Upper lobe of right lung (tissue), 1 donor: ENCODE measurements at regions not wholly inside any gene's neighbourhood (a gene's known extent, or its start where the extent isn't known, plus 50 kb on each side); places are given as distances from the start of the nearest gene placed in this dataset.

Experiments
- ATAC-seq: fragments of 200-7000 bp; cut with Tn5 transposase; one replicate; pipeline ENCODE4 v1.9.1; 2020; ENCODE audit warnings: mild to moderate bottlenecking, moderate library complexity
- DNase-seq: peaks from one replicate; pipeline ENCODE4 v3.0.0-alpha.2; 2020
- H3K27ac ChIP-seq: fragments of 200-600 bp; one replicate; pipeline ENCODE4 v1.8.0; 2022
- H3K27me3 ChIP-seq: fragments of 200-600 bp; one replicate; pipeline ENCODE4 v1.8.0; 2022; ENCODE audit warnings: mild to moderate bottlenecking
- H3K36me3 ChIP-seq: fragments of 200-600 bp; one replicate; pipeline ENCODE4 v1.8.0; 2022
- H3K4me1 ChIP-seq: fragments of 200-600 bp; one replicate; pipeline ENCODE4 v1.8.0; 2022
- H3K4me3 ChIP-seq: fragments of 200-600 bp; one replicate; pipeline ENCODE4 v1.8.0; 2022; ENCODE audit warnings: mild to moderate bottlenecking
- H3K9me3 ChIP-seq: fragments of 200-600 bp; one replicate; pipeline ENCODE4 v1.8.0; 2022
- intact Hi-C: fragments of 100-400 bp; cut with DNase I; formaldehyde crosslinking; loops from one replicate; pipeline ENCODE4 v1.11.0; 2022
- TF ChIP-seq, protein P1 (sequence below): fragments of 200-600 bp; IDR thresholded peaks from one replicate; pipeline ENCODE4 v1.8.0; 2022; ENCODE audit warnings: antibody characterized with exemption
- donor health status: DM: no; HTN: yes; CAD: no; lungs with severe emphysema.

DNA sequence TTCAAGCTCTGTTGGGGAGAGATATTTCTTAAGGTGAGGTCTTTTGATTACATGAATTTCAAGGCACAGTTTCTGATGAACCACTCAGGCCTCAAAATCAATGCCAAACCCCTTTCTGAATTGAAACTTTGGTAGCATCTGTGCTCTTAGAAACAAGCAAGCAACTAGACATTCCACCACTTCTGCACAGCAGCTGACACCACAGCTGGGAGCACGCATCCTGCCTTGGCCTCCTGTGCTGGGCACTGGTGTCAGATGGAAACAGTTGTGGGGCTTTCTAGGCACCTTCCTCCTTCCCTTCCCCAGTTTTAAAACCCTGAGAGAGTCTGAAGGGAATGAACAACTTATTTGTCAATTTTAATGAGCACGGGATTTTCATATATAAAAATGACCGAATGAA, 360.2 kb downstream of the ADGRL2 start:
- H3K36me3 ChIP-seq: no peaks in the 10 kb centered on the region
- intact Hi-C loops: no loop called here
- peak; percentile 34 for ATAC-seq

DNA sequence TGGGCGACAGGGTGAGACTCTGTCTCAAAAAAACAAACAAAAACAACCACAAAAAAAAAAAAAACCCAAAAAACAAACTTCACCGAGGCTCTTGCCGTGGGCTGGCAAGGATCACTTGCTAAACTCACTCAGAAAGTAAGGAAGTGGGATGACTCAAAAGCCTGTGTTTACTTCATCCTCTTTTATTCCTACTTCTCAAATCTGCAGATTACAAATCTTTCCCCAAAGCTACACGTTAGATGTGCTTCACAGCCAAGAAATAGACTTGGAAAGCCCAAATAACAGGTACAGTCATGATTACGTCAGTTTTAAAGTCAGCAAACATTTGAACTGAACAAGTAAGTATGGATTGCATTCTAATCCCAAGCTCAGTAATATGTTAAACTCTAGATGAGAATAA, 359.3 kb downstream of the ADGRL2 start:
- H3K36me3 ChIP-seq: no peaks in the 10 kb centered on the region
- no peaks in the 10 kb centered on the region for H3K9me3 ChIP-seq
- H3K4me3 ChIP-seq: no peak overlapping the region
- no peak for DNase-seq
- intact Hi-C loops: no loop called here
- H3K27me3 ChIP-seq: no peaks in the 10 kb centered on the region
- peak; percentile 36 for ATAC-seq
- H3K27ac ChIP-seq: no peak overlapping the region
- TF ChIP-seq, protein P1, sequence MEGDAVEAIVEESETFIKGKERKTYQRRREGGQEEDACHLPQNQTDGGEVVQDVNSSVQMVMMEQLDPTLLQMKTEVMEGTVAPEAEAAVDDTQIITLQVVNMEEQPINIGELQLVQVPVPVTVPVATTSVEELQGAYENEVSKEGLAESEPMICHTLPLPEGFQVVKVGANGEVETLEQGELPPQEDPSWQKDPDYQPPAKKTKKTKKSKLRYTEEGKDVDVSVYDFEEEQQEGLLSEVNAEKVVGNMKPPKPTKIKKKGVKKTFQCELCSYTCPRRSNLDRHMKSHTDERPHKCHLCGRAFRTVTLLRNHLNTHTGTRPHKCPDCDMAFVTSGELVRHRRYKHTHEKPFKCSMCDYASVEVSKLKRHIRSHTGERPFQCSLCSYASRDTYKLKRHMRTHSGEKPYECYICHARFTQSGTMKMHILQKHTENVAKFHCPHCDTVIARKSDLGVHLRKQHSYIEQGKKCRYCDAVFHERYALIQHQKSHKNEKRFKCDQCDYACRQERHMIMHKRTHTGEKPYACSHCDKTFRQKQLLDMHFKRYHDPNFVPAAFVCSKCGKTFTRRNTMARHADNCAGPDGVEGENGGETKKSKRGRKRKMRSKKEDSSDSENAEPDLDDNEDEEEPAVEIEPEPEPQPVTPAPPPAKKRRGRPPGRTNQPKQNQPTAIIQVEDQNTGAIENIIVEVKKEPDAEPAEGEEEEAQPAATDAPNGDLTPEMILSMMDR: no peak
- peaks cover 14% of the 10 kb centered on the region for H3K4me1 ChIP-seq

More for the DNA sequence above, 360.2 kb downstream of the ADGRL2 start:
- H3K27ac ChIP-seq: no peak overlapping the region
- no peaks in the 10 kb centered on the region for H3K9me3 ChIP-seq
- TF ChIP-seq, protein P1: no peak
- peaks cover 14% of the 10 kb centered on the region for H3K4me1 ChIP-seq
- no peak for DNase-seq
- H3K27me3 ChIP-seq: no peaks in the 10 kb centered on the region
- H3K4me3 ChIP-seq: no peak overlapping the region

DNA sequence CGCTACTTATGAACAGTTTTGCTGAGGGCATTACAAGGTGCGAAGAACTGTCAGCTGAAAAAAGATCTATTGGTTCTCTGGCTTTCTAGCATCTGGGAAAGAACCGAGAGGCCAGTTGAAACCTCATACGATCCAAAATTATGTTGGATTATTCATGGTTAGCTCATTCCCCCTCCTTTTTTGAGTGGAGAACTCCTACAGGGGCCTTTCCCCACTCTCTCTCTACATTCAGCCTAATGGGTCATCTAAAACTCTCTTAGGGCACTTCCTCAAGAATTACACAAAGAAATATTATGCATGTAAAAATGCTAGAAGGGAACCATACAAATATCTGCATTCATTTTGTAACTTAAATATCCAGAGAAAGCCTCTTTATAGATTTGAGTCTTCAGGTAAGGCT, 358.2 kb downstream of the ADGRL2 start:
- no peaks in the 10 kb centered on the region for H3K9me3 ChIP-seq
- ATAC-seq (no peak), DNase-seq (no peak)
- intact Hi-C loops: no loop called here
- no peaks in the 10 kb centered on the region for H3K27me3 ChIP-seq
- TF ChIP-seq, protein P1: no peak
- H3K4me3 ChIP-seq: no peak overlapping the region
- H3K27ac ChIP-seq: no peak overlapping the region
- H3K4me1 ChIP-seq: peaks cover 14% of the 10 kb centered on the region
- no peaks in the 10 kb centered on the region for H3K36me3 ChIP-seq

DNA sequence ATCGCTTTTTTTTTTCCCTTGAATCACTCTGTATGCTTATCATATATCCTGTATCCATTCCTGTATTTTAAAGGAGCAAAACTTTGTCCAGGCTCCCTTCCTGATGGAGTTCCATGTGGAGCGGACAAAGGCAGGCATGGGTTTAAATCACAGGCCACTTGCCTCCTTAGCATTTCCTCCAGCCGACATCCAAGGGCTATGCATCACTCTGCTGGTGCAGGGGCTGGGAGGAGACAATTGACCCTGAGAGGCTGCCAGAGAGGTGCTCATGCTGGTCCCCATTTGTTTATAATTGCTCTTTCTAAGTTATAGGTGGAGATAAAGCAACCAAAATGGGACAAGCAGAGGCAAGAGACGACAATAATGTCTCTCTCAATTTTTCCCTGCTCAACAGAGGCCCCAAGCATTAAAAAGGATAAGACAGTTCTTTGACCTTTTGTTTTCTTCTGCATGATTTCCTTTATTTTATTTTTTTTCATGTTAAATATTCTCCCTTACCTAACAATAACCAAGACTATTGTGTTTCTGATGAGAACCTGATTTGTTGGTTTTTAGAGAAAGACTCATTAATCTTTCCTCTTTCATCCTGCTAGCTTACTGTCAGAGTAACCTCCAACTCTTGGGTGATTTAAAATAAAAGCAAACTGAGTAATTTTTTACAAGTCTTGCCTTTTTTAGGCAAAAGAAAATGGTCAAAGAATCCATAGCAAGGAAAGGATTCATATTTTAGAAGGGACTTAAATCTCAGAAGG, 353.7 kb downstream of the ADGRL2 start:
- H3K27ac ChIP-seq: no peak overlapping the region
- H3K4me1 ChIP-seq: no peaks in the 10 kb centered on the region
- no peak overlapping the region for H3K4me3 ChIP-seq
- TF ChIP-seq, protein P1: no peak
- ATAC-seq (no peak), DNase-seq (no peak)
- no peaks in the 10 kb centered on the region for H3K9me3 ChIP-seq
- intact Hi-C loops: no loop called here
- H3K36me3 ChIP-seq: no peaks in the 10 kb centered on the region
- H3K27me3 ChIP-seq: no peaks in the 10 kb centered on the region

DNA sequence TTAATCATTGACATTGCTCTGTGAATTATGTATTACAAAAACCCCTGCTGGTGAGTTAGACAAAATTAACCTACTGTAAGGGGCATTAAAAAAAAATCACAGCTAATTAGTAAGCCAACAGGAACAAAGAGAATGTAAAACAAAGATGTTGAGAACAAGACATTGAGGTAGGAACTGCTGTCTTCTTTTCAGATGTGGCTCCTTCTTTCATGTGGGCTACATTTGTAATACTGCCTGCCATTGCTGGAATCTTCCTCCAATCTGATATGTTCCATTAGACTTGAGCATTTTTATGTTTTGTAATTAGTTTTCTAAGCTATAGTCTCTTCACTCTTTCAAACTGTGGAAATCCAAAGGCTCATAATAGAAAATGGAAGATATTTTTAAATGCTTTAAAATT, 353.0 kb downstream of the ADGRL2 start:
- no peak overlapping the region for H3K4me3 ChIP-seq

More for the DNA sequence above, 353.0 kb downstream of the ADGRL2 start:
- intact Hi-C loops: no loop called here
- H3K27ac ChIP-seq: no peak overlapping the region
- ATAC-seq: no peak
- no peaks in the 10 kb centered on the region for H3K4me1 ChIP-seq
- no peaks in the 10 kb centered on the region for H3K27me3 ChIP-seq
- H3K36me3 ChIP-seq: no peaks in the 10 kb centered on the region
- TF ChIP-seq, protein P1: no peak
- no peak for DNase-seq
- no peaks in the 10 kb centered on the region for H3K9me3 ChIP-seq
